Astrocyte (in vitro differentiated cells and primary cell): ENCODE measurements at regions not wholly inside any gene's neighbourhood (a gene's known extent, or its start where the extent isn't known, plus 50 kb on each side); places are given as distances from the start of the nearest gene placed in this dataset.
A peak's percentile ranks its signal among the peaks of the same experiment; 100 is the strongest.

ENCODE experiments used
- DNase-seq: peaks from one replicate; pipeline ENCODE4 v3.0.0-alpha.2; 2010; ENCODE audit warnings: low read depth
- FAIRE-seq: peaks from 2 replicates; lab custom pipeline; 2011; peaks lifted over from hg19 to GRCh38; lab: Jason Lieb, UNC
- H2AFZ ChIP-seq: 2 replicates; pipeline ENCODE4 v1.6.0; 2012; ENCODE audit warnings: low read depth, low read length, inconsistent platforms
- H3K27ac ChIP-seq: 2 replicates; pipeline ENCODE4 v1.5.1; 2011; ENCODE audit warnings: low read depth, low read length, inconsistent platforms
- H3K27me3 ChIP-seq: 2 replicates; pipeline ENCODE4 v1.6.0; 2011; ENCODE audit warnings: low read length, inconsistent platforms; ENCODE audit not compliant: insufficient read depth
- H3K36me3 ChIP-seq: 2 replicates; pipeline ENCODE4 v1.5.1; 2011; ENCODE audit warnings: low read length, inconsistent platforms; ENCODE audit not compliant: insufficient read depth
- H3K4me1 ChIP-seq: 2 replicates; pipeline ENCODE4 v1.5.1; 2011; ENCODE audit warnings: low read length, inconsistent platforms; ENCODE audit not compliant: insufficient read depth
- H3K4me2 ChIP-seq: 2 replicates; pipeline ENCODE4 v1.6.0; 2012; ENCODE audit warnings: low read length, inconsistent platforms
- H3K4me3 ChIP-seq: 2 replicates; pipeline ENCODE4 v1.5.1; 2011; ENCODE audit warnings: low read depth, mild to moderate bottlenecking, low read length, inconsistent platforms; ENCODE audit not compliant: insufficient read depth
- H3K79me2 ChIP-seq: 2 replicates; pipeline ENCODE4 v1.6.0; 2012; ENCODE audit warnings: mild to moderate bottlenecking, low read length, inconsistent platforms; ENCODE audit not compliant: insufficient read depth
- H3K9ac ChIP-seq: 2 replicates; pipeline ENCODE4 v1.6.0; 2012; ENCODE audit warnings: mild to moderate bottlenecking, low read length, inconsistent platforms
- H3K9me3 ChIP-seq: 2 replicates; pipeline ENCODE4 v1.5.1; 2012; ENCODE audit warnings: low read depth, mild to moderate bottlenecking, low read length, inconsistent platforms; ENCODE audit not compliant: insufficient read depth
- H4K20me1 ChIP-seq: 2 replicates; pipeline ENCODE4 v1.6.0; 2012; ENCODE audit warnings: low read length, inconsistent platforms; ENCODE audit not compliant: insufficient read depth
- H3K27ac Mint-ChIP-seq: one replicate; pipeline ENCODE4 v1.8.0; 2021; ENCODE audit warnings: mild to moderate bottlenecking, mixed read lengths; ENCODE audit not compliant: unreplicated experiment
- H3K27me3 Mint-ChIP-seq: one replicate; pipeline ENCODE4 v1.8.0; 2021; ENCODE audit warnings: low read depth, mixed read lengths; ENCODE audit not compliant: unreplicated experiment
- H3K36me3 Mint-ChIP-seq: one replicate; pipeline ENCODE4 v1.8.0; 2021; ENCODE audit warnings: low read depth, mixed read lengths; ENCODE audit not compliant: unreplicated experiment
- H3K4me1 Mint-ChIP-seq: one replicate; pipeline ENCODE4 v1.8.0; 2021; ENCODE audit warnings: low read depth, mixed read lengths; ENCODE audit not compliant: unreplicated experiment
- H3K4me3 Mint-ChIP-seq: one replicate; pipeline ENCODE4 v1.8.0; 2021; ENCODE audit warnings: mild to moderate bottlenecking, moderate library complexity, mixed read lengths; ENCODE audit not compliant: unreplicated experiment
- H3K9me3 Mint-ChIP-seq: one replicate; pipeline ENCODE4 v1.8.0; 2021; ENCODE audit warnings: mild to moderate bottlenecking, mixed read lengths; ENCODE audit not compliant: unreplicated experiment
- EZH2 ChIP-seq: IDR thresholded peaks from 2 replicates; pipeline ENCODE4 v1.6.1; 2012; ENCODE audit warnings: mild to moderate bottlenecking, low read length, inconsistent platforms; ENCODE audit not compliant: insufficient read depth
- TF ChIP-seq, protein P1 (sequence below): IDR thresholded peaks from 2 replicates; pipeline ENCODE4 v1.5.1; 2011; ENCODE audit warnings: low read depth, mild to moderate bottlenecking, inconsistent platforms, low read length, moderate library complexity; ENCODE audit not compliant: insufficient read depth

GRCh38 chr12:58295268-58295667 lies 353.9 kb downstream of the ATP23 start:
- no peak overlapping the region for H3K27ac ChIP-seq
- Mint-ChIP-seq H3K36me3 (no peaks in the 10 kb centered on the region), H3K9me3 (no peaks in the 10 kb centered on the region), H3K27me3 (no peaks in the 10 kb centered on the region), H3K4me1 (no peaks in the 10 kb centered on the region), H3K4me3 (no peak overlapping the region), H3K27ac (no peak overlapping the region)
- TF ChIP-seq EZH2 = no peak
- TF ChIP-seq, protein P1, sequence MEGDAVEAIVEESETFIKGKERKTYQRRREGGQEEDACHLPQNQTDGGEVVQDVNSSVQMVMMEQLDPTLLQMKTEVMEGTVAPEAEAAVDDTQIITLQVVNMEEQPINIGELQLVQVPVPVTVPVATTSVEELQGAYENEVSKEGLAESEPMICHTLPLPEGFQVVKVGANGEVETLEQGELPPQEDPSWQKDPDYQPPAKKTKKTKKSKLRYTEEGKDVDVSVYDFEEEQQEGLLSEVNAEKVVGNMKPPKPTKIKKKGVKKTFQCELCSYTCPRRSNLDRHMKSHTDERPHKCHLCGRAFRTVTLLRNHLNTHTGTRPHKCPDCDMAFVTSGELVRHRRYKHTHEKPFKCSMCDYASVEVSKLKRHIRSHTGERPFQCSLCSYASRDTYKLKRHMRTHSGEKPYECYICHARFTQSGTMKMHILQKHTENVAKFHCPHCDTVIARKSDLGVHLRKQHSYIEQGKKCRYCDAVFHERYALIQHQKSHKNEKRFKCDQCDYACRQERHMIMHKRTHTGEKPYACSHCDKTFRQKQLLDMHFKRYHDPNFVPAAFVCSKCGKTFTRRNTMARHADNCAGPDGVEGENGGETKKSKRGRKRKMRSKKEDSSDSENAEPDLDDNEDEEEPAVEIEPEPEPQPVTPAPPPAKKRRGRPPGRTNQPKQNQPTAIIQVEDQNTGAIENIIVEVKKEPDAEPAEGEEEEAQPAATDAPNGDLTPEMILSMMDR = no peak
- FAIRE-seq = no peak
- H3K4me2 ChIP-seq = no peak overlapping the region
- no peak overlapping the region for H2AFZ ChIP-seq
- DNase-seq = no peak
- no peaks in the 10 kb centered on the region for H3K9me3 ChIP-seq
- H3K9ac ChIP-seq = no peak overlapping the region
- no peaks in the 10 kb centered on the region for H3K4me1 ChIP-seq
- no peak overlapping the region for H3K4me3 ChIP-seq
- no peaks in the 10 kb centered on the region for H4K20me1 ChIP-seq
- H3K27me3 ChIP-seq = no peaks in the 10 kb centered on the region
- no peaks in the 10 kb centered on the region for H3K79me2 ChIP-seq
- no peaks in the 10 kb centered on the region for H3K36me3 ChIP-seq

GRCh38 chr12:58296863-58297262 lies 355.5 kb downstream of the ATP23 start:
- Mint-ChIP-seq H3K27me3 (no peaks in the 10 kb centered on the region), H3K4me3 (no peak overlapping the region), H3K27ac (no peak overlapping the region), H3K4me1 (no peaks in the 10 kb centered on the region), H3K9me3 (no peaks in the 10 kb centered on the region), H3K36me3 (no peaks in the 10 kb centered on the region)
- Histone ChIP-seq H2AFZ (no peak overlapping the region), H3K9ac (no peak overlapping the region), H3K4me2 (no peak overlapping the region), H3K36me3 (no peaks in the 10 kb centered on the region), H3K4me3 (no peak overlapping the region), H3K9me3 (no peaks in the 10 kb centered on the region), H3K79me2 (no peaks in the 10 kb centered on the region), H4K20me1 (no peaks in the 10 kb centered on the region), H3K27ac (no peak overlapping the region), H3K27me3 (no peaks in the 10 kb centered on the region), H3K4me1 (no peaks in the 10 kb centered on the region)
- FAIRE-seq (no peak), DNase-seq (peak; percentile 20)
- TF ChIP-seq, protein P1 = no peak
- no peak for TF ChIP-seq EZH2

GRCh38 chr12:58298803-58299202 lies 357.4 kb downstream of the ATP23 start:
- Histone ChIP-seq H3K27me3 (no peaks in the 10 kb centered on the region), H4K20me1 (no peaks in the 10 kb centered on the region), H3K79me2 (no peaks in the 10 kb centered on the region), H3K27ac (no peak overlapping the region), H3K9me3 (no peaks in the 10 kb centered on the region), H3K4me2 (no peak overlapping the region), H3K36me3 (no peaks in the 10 kb centered on the region), H3K9ac (no peak overlapping the region), H3K4me1 (no peaks in the 10 kb centered on the region), H3K4me3 (no peak overlapping the region), H2AFZ (no peak overlapping the region)
- Mint-ChIP-seq H3K27me3 (no peaks in the 10 kb centered on the region), H3K4me1 (no peaks in the 10 kb centered on the region), H3K27ac (no peak overlapping the region), H3K4me3 (no peak overlapping the region), H3K36me3 (no peaks in the 10 kb centered on the region), H3K9me3 (no peaks in the 10 kb centered on the region)
- TF ChIP-seq EZH2 = no peak
- TF ChIP-seq, protein P1 = no peak
- no peak for FAIRE-seq
- no peak for DNase-seq
